Fibroblast of lung (primary cell): ENCODE measurements at regions not wholly inside any gene's neighbourhood (a gene's known extent, or its start where the extent isn't known, plus 50 kb on each side); places are given as distances from the start of the nearest gene placed in this dataset.
A peak's percentile ranks its signal among the peaks of the same experiment; 100 is the strongest.

Source experiments
- DNase-seq, 2 donors: peaks; one replicate each; pipeline versions ENCODE4 v3.0.0 to v3.0.0-alpha.2; 2010; ENCODE audit warnings: low read depth in 2 of 2
- H2AFZ ChIP-seq: 2 replicates; pipeline ENCODE4 v1.5.1; 2012; ENCODE audit warnings: low read length, control low read depth, inconsistent platforms
- H3K27ac ChIP-seq: 2 replicates; pipeline ENCODE4 v1.5.1; 2011; ENCODE audit warnings: low read length, control low read depth; ENCODE audit not compliant: insufficient read depth
- H3K27me3 ChIP-seq: 2 replicates; pipeline ENCODE4 v1.5.1; 2011; ENCODE audit warnings: mild to moderate bottlenecking, low read length; ENCODE audit not compliant: control insufficient read depth, insufficient read depth
- H3K36me3 ChIP-seq: 2 replicates; pipeline ENCODE4 v1.5.1; 2011; ENCODE audit warnings: low read length; ENCODE audit not compliant: control insufficient read depth, insufficient read depth
- H3K4me1 ChIP-seq: 2 replicates; pipeline ENCODE4 v1.5.1; 2011; ENCODE audit warnings: low read length; ENCODE audit not compliant: control insufficient read depth, insufficient read depth; ENCODE audit errors: extremely low read depth
- H3K4me2 ChIP-seq: 2 replicates; pipeline ENCODE4 v1.5.1; 2011; ENCODE audit warnings: low read length, control low read depth; ENCODE audit not compliant: insufficient read depth; ENCODE audit errors: extremely low read depth
- H3K4me3 ChIP-seq, 4 experiments: fragments of 200-600 bp in 1 of 4; sonication (generic) in 1 of 4; replicated peaks in 1 of 4; 2 replicates each; pipeline ENCODE4 v1.5.1; 2011 to 2016; ENCODE audit warnings: low read length in 4 of 4, low read depth in 3 of 4, mild to moderate bottlenecking in 3 of 4, control low read depth in 2 of 4, inconsistent platforms in 1 of 4, mixed read lengths in 1 of 4; ENCODE audit not compliant: insufficient read depth in 1 of 4; ENCODE audit errors: control extremely low read depth in 1 of 4
- H3K79me2 ChIP-seq: 2 replicates; pipeline ENCODE4 v1.5.1; 2012; ENCODE audit warnings: mild to moderate bottlenecking, low read length, inconsistent platforms; ENCODE audit not compliant: control insufficient read depth, insufficient read depth
- H3K9ac ChIP-seq: 2 replicates; pipeline ENCODE4 v1.5.1; 2011; ENCODE audit warnings: mild to moderate bottlenecking, low read length, control low read depth; ENCODE audit not compliant: insufficient read depth
- H3K9me3 ChIP-seq: 2 replicates; pipeline ENCODE4 v1.5.1; 2012; ENCODE audit warnings: low read depth, low read length; ENCODE audit not compliant: control insufficient read depth, insufficient read depth
- H4K20me1 ChIP-seq: 2 replicates; pipeline ENCODE4 v1.5.1; 2011; ENCODE audit warnings: low read length; ENCODE audit not compliant: control insufficient read depth, insufficient read depth; ENCODE audit errors: extremely low read depth
- EZH2 ChIP-seq: IDR thresholded peaks from 2 replicates; pipeline ENCODE4 v1.5.1; 2012; ENCODE audit warnings: low read length, control low read depth, mild to moderate bottlenecking; ENCODE audit errors: missing control alignments
- TF ChIP-seq, protein P1 (sequence below), 2 donors: IDR thresholded peaks in 1 of 2; conservative IDR thresholded peaks in 1 of 2; 1 replicate in 1 of 2; 2 replicates in 1 of 2; pipeline ENCODE4 v1.5.1; 2011 to 2012; ENCODE audit warnings: low read length in 2 of 2, control low read depth in 1 of 2, inconsistent platforms in 1 of 2, low read depth in 1 of 2, mild to moderate bottlenecking in 1 of 2

DNA sequence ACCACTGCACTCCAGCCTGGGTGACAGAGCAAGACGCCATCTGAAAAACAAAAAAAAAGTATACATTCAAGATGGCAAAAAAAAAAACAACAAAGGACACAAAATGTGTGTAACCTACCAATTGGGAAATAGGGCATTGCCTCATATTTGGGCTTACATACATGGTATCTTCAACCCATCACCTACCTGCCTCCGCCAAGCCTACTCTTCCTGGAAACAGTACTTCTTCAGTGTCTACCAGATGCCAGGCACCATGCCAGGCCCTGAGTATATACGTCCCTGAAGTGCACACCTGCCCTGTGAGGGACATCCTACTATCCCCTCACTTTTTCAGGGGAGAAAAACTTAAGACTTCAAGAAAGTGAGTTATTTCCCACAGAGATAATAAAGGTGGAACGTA lies 160.2 kb downstream of the TOMM20 start:
- TF ChIP-seq EZH2 = no peak
- TF ChIP-seq, protein P1, sequence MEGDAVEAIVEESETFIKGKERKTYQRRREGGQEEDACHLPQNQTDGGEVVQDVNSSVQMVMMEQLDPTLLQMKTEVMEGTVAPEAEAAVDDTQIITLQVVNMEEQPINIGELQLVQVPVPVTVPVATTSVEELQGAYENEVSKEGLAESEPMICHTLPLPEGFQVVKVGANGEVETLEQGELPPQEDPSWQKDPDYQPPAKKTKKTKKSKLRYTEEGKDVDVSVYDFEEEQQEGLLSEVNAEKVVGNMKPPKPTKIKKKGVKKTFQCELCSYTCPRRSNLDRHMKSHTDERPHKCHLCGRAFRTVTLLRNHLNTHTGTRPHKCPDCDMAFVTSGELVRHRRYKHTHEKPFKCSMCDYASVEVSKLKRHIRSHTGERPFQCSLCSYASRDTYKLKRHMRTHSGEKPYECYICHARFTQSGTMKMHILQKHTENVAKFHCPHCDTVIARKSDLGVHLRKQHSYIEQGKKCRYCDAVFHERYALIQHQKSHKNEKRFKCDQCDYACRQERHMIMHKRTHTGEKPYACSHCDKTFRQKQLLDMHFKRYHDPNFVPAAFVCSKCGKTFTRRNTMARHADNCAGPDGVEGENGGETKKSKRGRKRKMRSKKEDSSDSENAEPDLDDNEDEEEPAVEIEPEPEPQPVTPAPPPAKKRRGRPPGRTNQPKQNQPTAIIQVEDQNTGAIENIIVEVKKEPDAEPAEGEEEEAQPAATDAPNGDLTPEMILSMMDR (conservative IDR thresholded peaks at IDR 0.05 in 1 of 2, IDR thresholded peaks at IDR 0.05 in 1 of 2; ENCODE audit: low read depth in 1 of 2, low read length in 2 of 2) = no peak
- H2AFZ ChIP-seq = no peak overlapping the region
- peaks cover 36% of the 10 kb centered on the region for H3K4me1 ChIP-seq
- no peaks in the 10 kb centered on the region for H3K27me3 ChIP-seq
- no peak overlapping the region for H3K27ac ChIP-seq
- H3K79me2 ChIP-seq = no peaks in the 10 kb centered on the region
- no peaks in the 10 kb centered on the region for H3K9me3 ChIP-seq
- H3K4me3 ChIP-seq = no peak overlapping the region
- no peak overlapping the region for H3K4me2 ChIP-seq
- no peak overlapping the region for H3K9ac ChIP-seq
- no peaks in the 10 kb centered on the region for H4K20me1 ChIP-seq
- no peaks in the 10 kb centered on the region for H3K36me3 ChIP-seq
- DNase-seq = no peak

DNA sequence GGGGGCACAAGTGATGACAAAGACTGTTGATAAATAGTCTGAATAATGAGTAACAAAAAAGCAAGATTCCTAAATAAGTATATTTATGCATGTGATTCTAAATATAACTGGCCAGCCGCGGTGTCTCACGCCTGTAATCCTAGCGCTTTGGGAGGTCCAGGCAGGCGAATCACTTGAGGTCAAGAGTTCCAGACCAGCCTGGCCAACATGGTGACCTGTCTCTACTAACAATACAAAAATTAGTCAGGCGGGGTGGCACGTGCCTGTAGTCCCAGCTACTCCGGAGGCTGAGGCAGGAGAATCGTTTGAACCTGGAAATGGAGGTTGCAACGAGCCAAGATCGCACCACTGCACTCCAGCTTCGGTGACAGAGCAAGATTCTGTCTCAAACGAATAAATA lies 161.5 kb downstream of the TOMM20 start:
- Histone ChIP-seq H3K4me1 (peaks cover 43% of the 10 kb centered on the region), H3K4me2 (no peak overlapping the region), H4K20me1 (no peaks in the 10 kb centered on the region), H3K27me3 (no peaks in the 10 kb centered on the region), H3K9me3 (no peaks in the 10 kb centered on the region), H3K4me3 (no peak overlapping the region), H2AFZ (no peak overlapping the region), H3K36me3 (no peaks in the 10 kb centered on the region), H3K27ac (no peak overlapping the region), H3K9ac (no peak overlapping the region), H3K79me2 (no peaks in the 10 kb centered on the region)
- TF ChIP-seq, protein P1 (conservative IDR thresholded peaks at IDR 0.05 in 1 of 2, IDR thresholded peaks at IDR 0.05 in 1 of 2; ENCODE audit: low read depth in 1 of 2, low read length in 2 of 2) = no peak
- TF ChIP-seq EZH2 = no peak
- no peak for DNase-seq

- H3K9ac ChIP-seq = no peak overlapping the region
- no peak overlapping the region for H3K4me3 ChIP-seq
- TF ChIP-seq EZH2 = no peak
- TF ChIP-seq, protein P1 (conservative IDR thresholded peaks at IDR 0.05 in 1 of 2, IDR thresholded peaks at IDR 0.05 in 1 of 2; ENCODE audit: low read depth in 1 of 2, low read length in 2 of 2) = no peak
- no peaks in the 10 kb centered on the region for H3K79me2 ChIP-seq
- no peaks in the 10 kb centered on the region for H3K9me3 ChIP-seq
- H2AFZ ChIP-seq = peak overlapping the region; percentile 3
- H3K36me3 ChIP-seq = no peaks in the 10 kb centered on the region
- H4K20me1 ChIP-seq = no peaks in the 10 kb centered on the region
- DNase-seq = peak in 1 of 2 donors; percentile 56
- no peaks in the 10 kb centered on the region for H3K27me3 ChIP-seq
- H3K4me1 ChIP-seq = peaks cover 43% of the 10 kb centered on the region
- peak overlapping the region; percentile 16 for H3K4me2 ChIP-seq
- no peak overlapping the region for H3K27ac ChIP-seq
Measured at GRCh38 chr1:234965111-234965510, 163.5 kb downstream of the TOMM20 start.
